Neural progenitor cell (in vitro differentiated cells): ENCODE measurements at regions not wholly inside any gene's neighbourhood (a gene's known extent, or its start where the extent isn't known, plus 50 kb on each side); places are given as distances from the start of the nearest gene placed in this dataset.

Source experiments
- EZH2 ChIP-seq: fragments of 200-600 bp; sonication (generic); IDR thresholded peaks from 2 replicates; pipeline ENCODE4 v1.6.1; 2017; ENCODE audit warnings: antibody characterized with exemption, mild to moderate bottlenecking, moderate library complexity
- TF ChIP-seq, protein P1 (sequence below): fragments of 200-600 bp; sonication (generic); IDR thresholded peaks from 2 replicates; pipeline ENCODE4 v1.5.1; 2017; ENCODE audit warnings: antibody characterized with exemption, mild to moderate bottlenecking

DNA sequence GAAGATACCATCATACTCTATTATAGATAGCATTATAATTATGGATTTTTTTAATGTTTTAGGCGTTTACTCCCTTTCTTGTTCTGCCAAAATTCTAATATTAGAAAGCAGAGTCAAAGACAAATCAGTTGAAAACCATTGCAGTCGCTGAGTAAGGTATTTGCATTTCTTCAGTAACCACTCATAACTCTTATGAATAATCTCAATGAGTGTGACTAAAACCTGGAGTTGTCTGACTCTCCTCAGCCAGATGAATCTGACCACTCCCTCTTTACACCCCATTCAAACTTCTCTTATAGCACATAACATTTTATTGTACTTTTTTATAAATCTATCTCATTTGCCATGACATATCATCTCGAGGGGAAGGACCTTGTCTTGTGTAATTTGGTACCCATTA lies 1006.5 kb downstream of the DIAPH3 start:
- TF ChIP-seq, protein P1, sequence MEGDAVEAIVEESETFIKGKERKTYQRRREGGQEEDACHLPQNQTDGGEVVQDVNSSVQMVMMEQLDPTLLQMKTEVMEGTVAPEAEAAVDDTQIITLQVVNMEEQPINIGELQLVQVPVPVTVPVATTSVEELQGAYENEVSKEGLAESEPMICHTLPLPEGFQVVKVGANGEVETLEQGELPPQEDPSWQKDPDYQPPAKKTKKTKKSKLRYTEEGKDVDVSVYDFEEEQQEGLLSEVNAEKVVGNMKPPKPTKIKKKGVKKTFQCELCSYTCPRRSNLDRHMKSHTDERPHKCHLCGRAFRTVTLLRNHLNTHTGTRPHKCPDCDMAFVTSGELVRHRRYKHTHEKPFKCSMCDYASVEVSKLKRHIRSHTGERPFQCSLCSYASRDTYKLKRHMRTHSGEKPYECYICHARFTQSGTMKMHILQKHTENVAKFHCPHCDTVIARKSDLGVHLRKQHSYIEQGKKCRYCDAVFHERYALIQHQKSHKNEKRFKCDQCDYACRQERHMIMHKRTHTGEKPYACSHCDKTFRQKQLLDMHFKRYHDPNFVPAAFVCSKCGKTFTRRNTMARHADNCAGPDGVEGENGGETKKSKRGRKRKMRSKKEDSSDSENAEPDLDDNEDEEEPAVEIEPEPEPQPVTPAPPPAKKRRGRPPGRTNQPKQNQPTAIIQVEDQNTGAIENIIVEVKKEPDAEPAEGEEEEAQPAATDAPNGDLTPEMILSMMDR: no peak
- TF ChIP-seq EZH2: no peak
